ENCODE measurements at regions not wholly inside any gene's neighbourhood (a gene's known extent, or its start where the extent isn't known, plus 50 kb on each side); places are given as distances from the start of the nearest gene placed in this dataset.

GRCh38 chr11:130720232-130721022 is 195.9 kb downstream of the SNX19 start:
- H3K36me3 ChIP-seq, result no peaks in the 10 kb centered on the region
- intact Hi-C loops (cut with DNase I), result loop anchor here in 2 of 10 donors (10.0 kb wide), 1 partner anchor 104 kb away; no protein-coding TSS in a partner anchor
- H3K27me3 ChIP-seq, result no peaks in the 10 kb centered on the region
- H3K9me3 ChIP-seq, result no peaks in the 10 kb centered on the region
- TF ChIP-seq, protein P1, sequence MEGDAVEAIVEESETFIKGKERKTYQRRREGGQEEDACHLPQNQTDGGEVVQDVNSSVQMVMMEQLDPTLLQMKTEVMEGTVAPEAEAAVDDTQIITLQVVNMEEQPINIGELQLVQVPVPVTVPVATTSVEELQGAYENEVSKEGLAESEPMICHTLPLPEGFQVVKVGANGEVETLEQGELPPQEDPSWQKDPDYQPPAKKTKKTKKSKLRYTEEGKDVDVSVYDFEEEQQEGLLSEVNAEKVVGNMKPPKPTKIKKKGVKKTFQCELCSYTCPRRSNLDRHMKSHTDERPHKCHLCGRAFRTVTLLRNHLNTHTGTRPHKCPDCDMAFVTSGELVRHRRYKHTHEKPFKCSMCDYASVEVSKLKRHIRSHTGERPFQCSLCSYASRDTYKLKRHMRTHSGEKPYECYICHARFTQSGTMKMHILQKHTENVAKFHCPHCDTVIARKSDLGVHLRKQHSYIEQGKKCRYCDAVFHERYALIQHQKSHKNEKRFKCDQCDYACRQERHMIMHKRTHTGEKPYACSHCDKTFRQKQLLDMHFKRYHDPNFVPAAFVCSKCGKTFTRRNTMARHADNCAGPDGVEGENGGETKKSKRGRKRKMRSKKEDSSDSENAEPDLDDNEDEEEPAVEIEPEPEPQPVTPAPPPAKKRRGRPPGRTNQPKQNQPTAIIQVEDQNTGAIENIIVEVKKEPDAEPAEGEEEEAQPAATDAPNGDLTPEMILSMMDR (IDR thresholded peaks at IDR 0.05), result no peak
- H3K4me1 ChIP-seq, result peaks cover 1 to 21% (median 5%) of the 10 kb centered on the region in 9 donors
- no peak for ATAC-seq
- 92 to 93% methylated on average over 27 of the region's 27 CpGs for WGBS, 2 donors
- no peak overlapping the region for H3K27ac ChIP-seq
- DNase-seq, result no peak
- H3K4me3 ChIP-seq, result no peak overlapping the region

DNA sequence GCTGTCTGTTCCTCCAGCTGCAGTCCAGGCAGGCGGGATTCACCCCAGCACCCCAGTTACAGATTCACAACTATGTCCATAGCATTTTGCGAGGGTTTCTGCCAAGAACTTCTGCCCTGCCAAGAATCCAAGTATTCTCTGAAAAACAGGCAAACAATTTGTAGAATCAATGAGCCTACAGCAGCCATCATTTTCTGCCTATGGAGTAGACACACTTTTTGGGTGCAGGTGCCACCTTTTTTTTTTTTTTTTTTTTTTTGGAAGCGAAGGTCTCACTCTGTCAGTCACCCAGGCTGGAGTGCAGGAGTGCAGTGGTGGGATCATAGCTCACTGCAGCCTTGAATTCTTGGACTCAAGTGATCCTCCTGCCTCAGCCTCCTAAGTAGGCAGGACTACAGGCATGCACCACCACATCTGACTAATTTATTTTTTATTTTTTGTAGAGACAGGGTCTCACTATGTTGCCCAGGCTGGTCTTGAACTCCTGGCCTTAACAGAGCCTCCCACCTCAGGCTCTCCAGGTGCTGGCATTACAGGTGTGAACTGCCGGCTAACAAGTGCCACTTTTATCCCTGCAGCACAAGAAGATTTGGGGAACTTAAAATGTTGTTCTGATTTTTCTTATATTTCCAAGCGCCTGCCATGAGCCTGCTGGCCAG is 195.1 kb downstream of the SNX19 start:
- Histone ChIP-seq H3K27ac (no peak overlapping the region), H3K4me3 (no peak overlapping the region), H3K9me3 (no peaks in the 10 kb centered on the region), H3K27me3 (no peaks in the 10 kb centered on the region), H3K4me1 (peaks cover 8 to 29% (median 13%) of the 10 kb centered on the region in 9 donors), H3K36me3 (no peaks in the 10 kb centered on the region)
- DNase-seq, result no peak
- 95% methylated on average over 4 of the region's 5 CpGs for WGBS, 2 donors
- TF ChIP-seq, protein P1 (IDR thresholded peaks at IDR 0.05), result no peak
- intact Hi-C loops (cut with DNase I), result loop anchor here in 2 of 10 donors (10.0 kb wide), 1 partner anchor 104 kb away; no protein-coding TSS in a partner anchor
- no peak for ATAC-seq

- WGBS, 2 donors, result 85 to 87% methylated on average over 6 of the region's 6 CpGs
These were observed 194.5 kb downstream of the SNX19 start for GRCh38 chr11:130721736-130722135.

GRCh38 chr11:130722401-130722800 is 193.9 kb downstream of the SNX19 start:
- Histone ChIP-seq H3K4me3 (no peak overlapping the region), H3K27me3 (no peaks in the 10 kb centered on the region), H3K9me3 (no peaks in the 10 kb centered on the region), H3K27ac (no peak overlapping the region), H3K4me1 (peaks cover 10 to 41% (median 24%) of the 10 kb centered on the region in 9 donors), H3K36me3 (no peaks in the 10 kb centered on the region)
- ATAC-seq (no peak), DNase-seq (no peak)
- WGBS, 2 donors, result 96 to 97% methylated on average over 4 of the region's 4 CpGs
- TF ChIP-seq, protein P1 (IDR thresholded peaks at IDR 0.05), result no peak
- intact Hi-C loops (cut with DNase I), result loop anchor here in 2 of 10 donors (10.0 kb wide), 1 partner anchor 102 kb away; no protein-coding TSS in a partner anchor

More at GRCh38 chr11:130721736-130722135, 194.5 kb downstream of the SNX19 start:
- Histone ChIP-seq H3K36me3 (no peaks in the 10 kb centered on the region), H3K27me3 (no peaks in the 10 kb centered on the region), H3K27ac (no peak overlapping the region), H3K4me1 (peaks cover 10 to 35% (median 18%) of the 10 kb centered on the region in 9 donors), H3K9me3 (no peaks in the 10 kb centered on the region), H3K4me3 (no peak overlapping the region)
- DNase-seq (no peak), ATAC-seq (no peak)
- intact Hi-C loops (cut with DNase I), result loop anchor here in 2 of 10 donors (10.0 kb wide), 1 partner anchor 103 kb away; no protein-coding TSS in a partner anchor
- TF ChIP-seq, protein P1 (IDR thresholded peaks at IDR 0.05), result no peak

All from heart right ventricle (tissue), 16 donors.